ENCODE measurements at regions not wholly inside any gene's neighbourhood (a gene's known extent, or its start where the extent isn't known, plus 50 kb on each side); places are given as distances from the start of the nearest gene placed in this dataset.

DNA sequence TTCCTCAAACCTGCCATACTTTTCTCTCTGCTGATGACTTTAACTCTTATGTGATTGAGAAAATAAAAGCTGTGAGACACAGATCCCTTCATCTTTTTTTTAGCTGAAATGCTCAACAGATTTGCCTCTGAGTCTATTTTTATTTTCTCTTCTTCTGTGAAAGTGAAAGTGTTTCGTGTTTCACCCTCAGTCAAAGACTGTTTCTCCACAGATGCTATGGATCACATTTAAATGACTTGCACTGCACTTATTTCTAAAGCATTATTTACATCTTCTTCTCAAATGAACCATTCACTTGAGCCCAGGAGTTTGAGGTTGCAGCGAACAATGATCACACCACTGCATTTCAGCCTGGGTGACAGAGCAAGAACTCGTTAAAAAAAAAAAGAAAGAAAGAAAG is 890.1 kb upstream of the PCDH20 start:
- DNase-seq (ENCODE audit: low spot score), result no peak

DNA sequence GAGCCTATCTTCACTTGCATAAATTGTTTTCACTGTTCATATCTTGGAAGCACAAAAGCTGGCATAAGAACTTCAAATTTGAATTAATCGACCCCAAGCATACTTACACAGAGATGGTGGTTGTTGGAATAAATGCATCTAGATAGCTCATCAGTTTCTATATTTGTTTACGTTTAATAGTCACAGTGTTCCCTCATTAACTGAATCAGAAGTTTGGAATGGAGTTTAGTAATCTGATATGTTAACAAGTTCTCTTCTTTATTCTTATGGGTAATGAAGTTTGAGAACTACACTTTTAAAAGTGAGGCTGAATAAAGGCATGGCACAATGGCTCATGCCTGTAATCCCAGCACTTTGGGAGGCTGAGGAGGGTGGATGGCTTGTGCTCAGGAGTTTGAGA is 886.7 kb upstream of the PCDH20 start:
- no peak for DNase-seq (ENCODE audit: low spot score)

DNA sequence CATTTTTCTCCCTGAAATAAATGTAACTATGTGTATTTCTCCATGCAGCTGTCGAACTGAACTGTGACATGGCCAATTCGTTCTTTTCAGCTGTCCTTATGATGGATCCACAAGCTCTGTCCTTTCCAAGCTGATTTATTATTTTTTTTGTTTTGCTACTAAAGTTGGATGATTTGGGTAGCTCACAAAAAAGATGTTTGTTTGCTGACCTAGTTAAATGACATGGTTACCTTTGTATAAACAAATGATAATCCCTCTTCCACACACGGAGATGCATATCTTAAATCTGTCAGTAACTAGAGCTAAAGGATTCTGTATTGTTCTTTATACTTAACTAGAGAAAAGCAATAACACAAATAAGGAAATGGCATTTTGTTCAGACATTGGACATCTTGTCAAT is 884.3 kb upstream of the PCDH20 start:
- DNase-seq (ENCODE audit: low spot score), result no peak

DNA sequence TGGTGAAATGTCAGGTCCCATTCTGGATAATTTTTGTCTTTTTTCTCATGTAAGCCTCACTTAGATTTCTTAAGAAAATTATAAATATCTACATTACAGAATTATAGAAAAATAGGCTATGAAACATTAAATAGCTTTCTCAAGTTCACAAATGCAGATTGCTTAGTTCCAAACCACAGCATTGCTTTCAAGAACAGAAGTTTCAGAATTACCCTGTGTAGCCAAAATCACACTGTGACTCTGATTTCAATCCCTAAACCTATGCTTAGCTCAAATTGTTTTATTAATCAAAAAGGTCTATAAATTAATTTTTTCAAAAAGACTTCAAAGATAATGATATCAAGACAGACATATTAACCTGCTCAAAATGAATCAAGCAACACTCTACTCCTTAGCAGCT is 881.2 kb upstream of the PCDH20 start:
- no peak for DNase-seq (ENCODE audit: low spot score)

DNA sequence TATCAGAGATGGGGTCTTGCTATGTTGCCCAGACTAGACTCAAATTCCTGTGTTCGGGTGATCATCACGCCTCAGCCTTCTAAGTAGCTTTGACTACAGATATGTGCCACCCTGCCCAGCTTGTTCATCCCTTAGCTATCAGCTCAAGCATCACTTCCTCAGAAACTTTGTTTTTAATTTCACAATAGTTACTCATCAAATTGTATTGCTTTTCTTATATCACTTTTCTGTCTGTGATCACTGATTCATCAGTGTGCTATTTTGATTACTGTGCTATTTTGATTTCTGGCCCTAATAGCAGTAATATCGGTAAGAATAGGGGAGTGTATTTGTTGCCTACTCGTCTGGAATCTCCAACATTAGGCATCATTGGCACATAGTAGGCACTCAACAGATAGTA is 878.6 kb upstream of the PCDH20 start:
- DNase-seq (ENCODE audit: low spot score), result no peak

DNA sequence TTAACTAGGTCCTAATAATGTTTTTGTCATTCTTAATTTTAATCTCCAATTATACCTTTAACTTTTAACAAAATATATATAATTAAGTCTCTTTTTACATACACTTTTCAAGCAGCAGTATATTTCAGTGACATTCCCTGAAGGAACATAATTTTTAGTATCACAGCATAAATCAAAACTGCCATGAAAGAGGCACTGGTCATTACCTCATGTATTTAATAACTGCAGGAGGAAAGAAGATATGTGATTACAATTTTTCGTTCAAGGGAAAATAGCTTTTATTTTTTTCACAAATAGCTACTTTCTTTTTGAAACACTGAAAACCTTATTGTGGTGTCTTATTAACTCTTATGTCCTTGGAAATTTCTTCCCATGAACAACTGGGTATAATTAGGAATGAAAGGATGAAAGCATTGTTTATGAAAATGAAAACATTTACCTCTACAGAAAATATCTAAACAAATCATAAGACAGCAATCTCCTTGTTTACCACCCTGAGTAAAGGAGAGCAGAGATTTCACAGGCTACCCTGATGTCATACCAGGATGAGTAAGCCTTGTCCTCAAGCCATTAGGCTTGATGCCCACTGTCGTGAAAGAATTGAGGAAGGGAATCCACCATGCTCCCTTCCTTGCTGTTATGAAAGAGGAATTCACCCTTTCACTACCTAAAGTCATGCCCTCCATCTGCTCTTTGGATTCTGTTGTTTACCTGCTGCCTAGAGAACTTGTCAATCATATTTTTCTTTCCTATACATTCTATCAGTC is 877.2 kb upstream of the PCDH20 start:
- no peak for DNase-seq (ENCODE audit: low spot score)

DNA sequence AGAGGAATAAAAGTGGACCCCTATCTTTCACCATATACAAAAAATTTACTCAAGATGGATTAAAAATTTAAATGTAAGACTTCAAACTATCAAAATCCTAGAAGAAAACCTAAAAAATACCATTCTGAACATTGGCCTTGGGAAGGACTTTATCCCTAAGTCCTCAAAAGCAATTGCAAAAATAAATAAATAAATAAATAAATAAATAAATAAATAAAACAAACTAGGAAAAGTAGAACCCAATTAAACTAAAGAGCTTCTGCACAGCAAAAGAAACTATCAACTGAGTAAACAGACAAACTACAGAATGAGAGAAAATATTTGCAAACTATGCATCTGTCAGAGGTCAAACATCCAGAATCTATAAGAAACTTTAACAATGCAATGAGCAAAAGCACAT is 874.9 kb upstream of the PCDH20 start:
- DNase-seq (ENCODE audit: low spot score), result no peak

DNA sequence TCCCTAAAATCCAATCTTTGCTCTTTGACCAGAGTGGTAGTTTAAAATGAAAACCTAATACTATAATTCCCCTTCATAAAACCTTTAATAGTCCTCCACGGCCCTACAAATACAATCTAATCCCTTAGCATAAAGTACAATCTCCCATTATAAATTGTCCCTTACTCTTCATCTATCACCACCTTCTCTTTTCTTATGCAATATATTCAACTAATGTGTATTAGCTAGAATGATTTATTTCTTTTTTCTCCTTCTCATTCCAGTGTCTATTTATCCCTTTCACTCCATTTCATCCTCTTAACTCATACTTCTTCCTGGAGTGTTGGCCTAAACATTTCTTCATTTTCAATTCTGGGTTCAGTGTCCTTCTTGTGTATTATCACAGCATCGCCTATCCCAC is 872.1 kb upstream of the PCDH20 start:
- DNase-seq (ENCODE audit: low spot score), result no peak

DNA sequence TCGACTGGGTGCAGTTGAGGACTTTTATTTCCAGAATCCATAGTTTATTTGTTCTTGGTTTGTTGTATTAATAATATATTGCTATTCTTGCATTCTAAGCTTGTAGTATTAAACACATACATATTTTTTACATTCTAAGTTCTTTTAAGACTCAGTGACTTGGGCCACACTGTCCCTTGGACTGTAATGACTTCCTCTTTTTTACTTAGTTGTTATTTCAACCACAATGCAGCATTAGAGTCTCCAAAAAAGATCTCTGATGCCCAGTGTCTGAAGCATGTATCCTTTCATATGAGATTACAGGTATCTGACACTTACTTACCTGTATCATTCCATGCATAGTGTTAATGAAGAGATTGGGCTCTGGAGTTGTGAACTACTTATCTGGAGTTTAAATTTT is 864.9 kb upstream of the PCDH20 start:
- DNase-seq (ENCODE audit: low spot score), result no peak

DNA sequence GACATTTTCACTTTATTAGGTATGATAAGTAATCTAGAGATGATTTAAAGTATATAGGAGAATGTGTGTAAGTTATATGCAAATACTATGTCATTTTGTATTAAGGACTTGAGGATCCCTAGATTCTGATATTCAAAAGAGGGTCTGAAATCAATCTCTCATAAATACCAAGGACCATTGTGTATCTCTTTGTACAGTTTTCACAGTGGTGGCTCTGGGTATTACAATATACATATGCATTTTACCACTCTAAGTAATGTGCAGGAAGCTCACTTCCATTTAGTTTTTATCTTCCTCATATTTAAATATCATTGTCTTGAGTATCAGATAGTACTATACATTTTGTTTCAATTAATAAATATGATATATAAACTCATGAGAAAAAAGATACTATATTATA is 862.6 kb upstream of the PCDH20 start:
- no peak for DNase-seq (ENCODE audit: low spot score)

DNA sequence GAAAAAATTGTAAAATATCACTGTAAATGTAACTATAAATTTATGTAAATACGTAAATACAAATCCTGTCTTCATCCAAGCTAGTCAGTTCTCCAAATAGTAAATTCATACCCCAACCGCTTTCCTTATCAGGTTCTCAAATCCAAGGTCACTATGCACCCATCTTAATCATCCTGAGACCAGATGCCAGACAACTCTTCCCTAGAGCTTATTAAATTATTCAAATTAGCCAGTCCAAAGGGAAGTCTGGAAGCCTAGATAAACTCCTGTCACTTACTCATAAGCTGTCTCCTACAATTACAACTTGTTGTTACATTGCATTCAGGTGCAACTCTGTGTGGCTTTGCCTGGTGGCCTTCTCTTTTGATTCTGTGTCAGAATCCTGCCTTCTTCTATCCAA is 836.1 kb upstream of the PCDH20 start:
- no peak for DNase-seq (ENCODE audit: low spot score)

DNA sequence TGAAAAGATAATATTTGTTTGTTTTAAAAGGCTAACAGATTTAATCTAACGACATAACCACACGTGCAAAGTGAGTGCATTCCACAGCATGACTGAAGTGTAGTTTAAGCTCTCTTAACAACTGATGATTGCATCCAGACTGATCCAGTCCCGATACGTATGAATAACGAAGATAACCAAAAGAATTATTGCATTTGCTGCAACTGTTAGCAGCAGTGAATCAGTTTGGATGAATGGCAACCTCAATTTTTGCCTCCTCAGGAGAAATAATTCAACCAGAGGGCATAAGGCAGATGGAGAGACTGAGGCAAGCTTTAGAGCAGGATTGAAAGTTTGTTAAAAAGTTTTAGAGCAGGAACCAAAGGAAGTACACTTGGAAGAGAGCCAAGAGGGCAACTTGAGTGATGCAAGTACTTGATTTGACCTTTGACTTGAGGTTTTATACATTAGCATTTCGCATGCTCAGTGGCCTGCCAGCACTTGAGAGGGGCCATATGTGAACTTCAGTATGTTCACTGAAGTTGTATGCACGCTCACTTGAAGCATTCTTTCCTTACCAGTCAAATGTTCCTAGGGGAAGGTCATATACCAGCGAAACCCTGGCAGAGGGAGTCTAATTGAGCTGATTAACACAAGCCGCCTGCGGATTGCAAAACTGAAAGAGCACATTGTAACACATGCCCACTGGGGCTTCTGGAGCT is 835.0 kb upstream of the PCDH20 start:
- no peak for DNase-seq (ENCODE audit: low spot score)

DNA sequence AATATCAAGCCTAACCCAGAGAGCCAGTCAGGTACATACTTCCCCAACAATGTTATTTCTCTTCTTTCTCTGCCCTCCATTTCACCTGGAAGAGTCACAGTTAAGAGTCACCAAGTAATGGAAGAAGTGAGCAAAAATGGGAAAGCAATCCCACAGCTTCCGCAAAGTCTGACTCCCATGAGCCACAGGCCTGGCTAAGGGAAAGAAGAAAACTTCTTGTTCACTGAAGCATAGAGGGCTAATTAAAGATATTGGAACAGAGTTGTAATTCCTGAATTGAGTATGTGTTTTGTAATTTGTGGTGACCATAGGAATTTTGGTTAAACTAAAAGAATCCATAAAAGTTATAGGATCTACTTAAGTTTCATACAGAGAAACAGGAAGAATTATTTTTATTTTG is 830.9 kb upstream of the PCDH20 start:
- DNase-seq (ENCODE audit: low spot score), result no peak

DNA sequence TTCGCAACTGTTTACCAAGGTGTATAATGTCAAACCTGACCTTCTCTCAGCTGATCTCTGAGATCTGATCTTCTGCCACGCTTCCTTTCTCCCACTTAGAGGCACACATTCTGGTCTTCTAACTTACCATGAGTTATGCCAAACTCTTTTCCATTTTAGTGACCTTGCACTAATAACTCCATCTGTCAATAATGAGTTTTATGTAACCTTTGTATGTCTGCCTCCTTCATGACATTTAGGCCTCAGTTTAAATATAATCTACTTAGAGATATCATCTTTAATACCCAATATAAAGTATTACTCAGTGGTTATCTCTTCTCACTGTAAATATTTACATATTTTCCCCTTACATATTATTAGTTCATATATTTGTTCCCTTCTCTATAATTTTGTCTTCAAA is 827.5 kb upstream of the PCDH20 start:
- no peak for DNase-seq (ENCODE audit: low spot score)

DNA sequence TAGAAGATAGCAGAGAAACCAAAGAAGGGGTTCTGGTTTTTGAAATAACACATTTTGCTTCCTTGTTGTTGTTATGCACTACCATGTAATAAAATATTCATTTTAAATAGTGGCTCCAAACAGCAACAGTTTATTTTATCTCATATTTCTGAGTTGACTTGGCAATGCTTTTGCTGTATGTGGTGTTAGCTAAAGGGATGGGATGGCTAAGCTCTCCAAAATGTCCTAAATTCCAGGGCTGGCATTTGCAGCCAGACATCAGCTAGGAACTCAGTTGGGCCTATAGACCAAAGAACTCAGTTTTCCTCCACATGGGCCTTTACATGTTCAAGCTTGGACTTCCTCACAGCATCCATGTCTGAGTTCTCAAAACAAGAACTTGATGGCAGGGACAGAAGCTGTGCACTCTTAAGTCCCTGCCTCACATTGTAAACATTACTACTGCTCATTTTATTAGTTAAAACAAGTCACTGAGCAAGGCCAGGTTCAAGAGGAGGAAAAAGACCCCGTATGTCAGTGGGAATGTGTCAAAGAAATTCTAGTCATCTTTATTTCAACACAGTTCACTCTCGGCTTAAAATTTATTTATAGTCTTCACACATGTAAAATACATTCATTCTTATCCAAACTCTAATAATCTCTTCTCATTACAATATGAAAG is 819.3 kb upstream of the PCDH20 start:
- no peak for DNase-seq (ENCODE audit: low spot score)

DNA sequence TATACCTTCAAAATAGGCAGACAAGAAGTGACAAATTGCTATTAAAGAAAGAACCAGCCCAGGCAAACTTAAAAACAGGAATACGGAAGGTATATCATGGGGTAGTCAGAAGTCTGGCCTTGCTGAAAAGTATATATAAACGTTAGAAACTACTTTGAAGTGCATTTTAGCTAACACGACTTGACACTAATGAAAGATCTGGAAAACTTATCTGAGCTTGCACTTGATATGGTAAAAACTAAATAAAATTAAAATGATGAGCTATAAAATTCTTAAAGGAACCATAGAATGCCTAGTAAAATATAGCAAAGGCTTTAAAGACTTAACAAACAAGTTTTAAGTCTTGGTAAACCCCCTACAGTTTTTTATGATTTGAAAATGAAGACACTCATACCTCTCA is 795.3 kb upstream of the PCDH20 start:
- DNase-seq (ENCODE audit: low spot score), result no peak

DNA sequence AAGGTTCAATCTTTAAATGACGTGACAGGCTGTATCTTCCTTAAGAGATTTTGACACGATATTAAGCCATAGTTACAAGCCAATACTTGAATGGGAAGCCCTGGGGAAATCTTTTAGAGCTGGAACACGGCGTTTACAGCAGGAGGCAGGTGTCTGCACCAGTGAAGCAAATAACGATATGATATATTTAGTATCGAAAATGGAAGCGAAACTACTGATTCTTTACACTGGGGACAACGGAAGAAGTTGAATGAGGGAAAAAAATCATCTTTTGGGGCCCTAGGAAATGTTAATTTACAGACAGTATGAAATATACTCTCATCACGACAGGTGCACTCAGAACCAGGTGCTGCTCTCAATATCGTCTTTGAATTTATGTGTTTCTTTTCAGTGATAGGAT is 793.9 kb upstream of the PCDH20 start:
- DNase-seq (ENCODE audit: low spot score), result no peak

DNA sequence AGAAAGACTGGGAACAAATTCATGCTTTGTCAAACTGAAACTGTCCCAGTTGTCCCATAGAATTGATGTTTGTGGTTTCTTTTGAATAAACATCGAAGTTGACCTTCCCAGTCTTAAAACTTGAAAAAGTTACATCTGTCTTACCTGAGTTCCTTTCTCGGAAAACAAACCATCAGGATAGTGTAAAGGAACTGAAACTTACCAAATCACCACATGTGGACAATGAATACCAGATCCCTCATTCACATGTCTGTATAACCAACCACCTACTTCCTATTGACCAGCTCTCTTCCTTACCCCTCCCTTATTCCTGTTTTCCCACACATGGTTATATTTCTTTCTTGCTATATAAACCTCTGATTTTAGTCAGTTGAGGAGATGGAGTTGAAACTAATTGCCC is 791.7 kb upstream of the PCDH20 start:
- no peak for DNase-seq (ENCODE audit: low spot score)

DNA sequence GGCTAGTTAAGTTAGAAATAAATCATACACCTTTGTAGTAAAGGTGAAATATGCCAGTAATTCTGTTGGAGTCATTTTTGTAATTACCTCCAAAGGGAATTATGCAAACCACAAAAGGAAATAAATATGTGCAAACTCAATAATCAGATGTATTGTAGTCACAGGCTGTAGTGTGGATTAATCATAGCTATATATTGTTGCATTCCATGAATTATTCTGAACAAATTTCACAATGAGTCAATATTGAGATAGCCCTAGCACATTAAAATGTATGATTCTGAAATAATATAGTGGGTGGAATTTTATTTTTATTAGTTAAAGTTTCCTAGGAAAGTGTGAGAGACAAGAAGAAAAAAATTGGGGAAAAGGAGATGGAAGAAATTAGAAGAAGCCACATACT is 790.5 kb upstream of the PCDH20 start:
- no peak for DNase-seq (ENCODE audit: low spot score)

DNA sequence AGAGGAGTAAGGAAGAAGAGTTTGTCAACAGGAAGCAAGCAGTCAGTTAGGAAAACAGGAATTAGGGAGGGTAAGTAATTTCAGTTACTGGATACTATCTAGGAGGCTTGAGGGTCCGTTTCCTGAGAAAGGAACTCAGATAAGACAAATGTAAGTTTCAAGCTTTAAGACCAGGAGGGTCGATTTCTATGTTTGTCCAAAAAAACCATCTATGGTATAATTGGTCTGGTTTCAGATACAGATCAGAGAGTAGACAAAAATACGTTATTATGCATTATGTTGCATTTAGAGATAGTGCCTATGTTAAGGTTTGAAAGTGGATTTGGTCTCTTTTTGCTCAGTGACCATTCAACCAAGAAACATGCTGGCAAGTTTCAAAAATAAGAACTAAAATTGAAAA is 789.6 kb upstream of the PCDH20 start:
- no peak for DNase-seq (ENCODE audit: low spot score)

DNA sequence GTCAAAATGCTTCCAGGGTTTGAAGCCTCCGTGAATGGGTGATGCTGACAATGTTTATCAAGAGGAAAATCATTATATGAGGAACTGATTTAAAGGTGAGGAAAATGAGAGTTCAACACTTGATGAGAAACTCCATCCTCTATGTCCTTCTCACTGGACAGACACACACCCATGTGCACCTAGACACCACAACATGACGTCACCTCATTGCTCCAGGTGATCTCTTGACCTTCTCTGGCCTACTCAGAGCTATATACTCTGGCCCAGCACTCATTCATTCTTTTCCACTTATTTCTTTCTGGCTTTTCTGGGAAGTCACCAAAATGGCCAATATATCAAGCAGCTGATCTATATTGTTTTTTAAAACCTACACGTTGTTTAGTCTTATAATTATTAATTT is 778.7 kb upstream of the PCDH20 start:
- DNase-seq (ENCODE audit: low spot score), result no peak

DNA sequence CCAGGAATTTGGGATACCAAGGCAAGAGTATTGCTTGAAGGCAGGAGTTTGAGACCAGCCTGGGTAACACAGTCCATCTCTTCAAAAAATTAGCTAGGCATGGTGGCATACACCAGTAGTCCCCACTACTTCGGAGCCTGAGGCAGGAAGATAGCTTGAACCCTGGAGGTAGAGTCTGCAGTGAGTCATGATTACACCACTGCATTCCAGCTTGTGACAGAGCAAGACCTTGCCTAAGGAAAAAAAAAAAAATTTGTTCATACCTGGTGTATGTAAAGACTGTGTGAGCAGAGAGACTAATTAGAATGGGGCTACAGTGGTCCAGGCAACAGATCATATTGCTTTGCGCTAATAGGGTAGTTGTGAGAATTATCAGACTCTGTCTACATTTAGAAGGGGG is 778.3 kb upstream of the PCDH20 start:
- DNase-seq (ENCODE audit: low spot score), result no peak

DNA sequence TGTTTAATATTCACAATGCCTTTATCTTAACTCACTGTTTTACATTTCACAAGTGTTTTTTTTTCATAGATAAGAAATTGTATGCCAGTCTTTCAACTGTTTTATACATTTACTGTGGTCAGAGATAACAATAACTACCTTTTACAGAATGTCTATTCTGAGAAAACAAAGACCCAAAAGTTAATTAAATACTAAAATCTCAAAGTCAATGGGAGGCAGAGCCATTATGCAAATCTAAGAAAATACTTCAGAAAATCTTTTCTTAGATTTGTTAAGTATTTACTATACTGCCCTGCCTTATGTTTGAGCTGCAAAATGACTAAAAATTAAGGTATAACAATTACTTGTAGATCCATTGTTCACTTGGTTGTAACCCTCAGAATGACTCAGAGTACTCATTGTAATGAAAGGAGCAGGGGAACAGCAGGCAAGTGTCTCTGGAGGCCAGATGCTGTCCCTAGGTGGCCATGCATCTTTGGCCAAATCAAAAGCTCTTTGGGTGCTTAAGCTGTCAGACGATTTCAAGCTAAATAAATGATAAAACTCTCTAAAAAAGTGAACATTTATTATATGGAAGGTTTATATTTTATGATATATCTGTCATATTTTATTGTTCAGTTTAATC is 770.1 kb upstream of the PCDH20 start:
- DNase-seq (ENCODE audit: low spot score), result no peak
